SU-DHL-6 (cell line): ENCODE measurements at regions not wholly inside any gene's neighbourhood (a gene's known extent, or its start where the extent isn't known, plus 50 kb on each side); places are given as distances from the start of the nearest gene placed in this dataset.

Source experiments
- CTCF ChIP-seq: fragments of 200-600 bp; sonication (generic); IDR thresholded peaks from one replicate; pipeline ENCODE4 v1.5.1; 2017; ENCODE audit warnings: antibody characterized with exemption, mild to moderate bottlenecking, low read length, moderate library complexity; ENCODE audit not compliant: insufficient read depth, poor library complexity, severe bottlenecking
- EZH2phosphoT487 ChIP-seq: fragments of 200-600 bp; sonication (generic), shearing (Covaris generic); conservative IDR thresholded peaks from 2 replicates; pipeline ENCODE4 v1.6.1; 2018; ENCODE audit warnings: mild to moderate bottlenecking, antibody characterized with exemption, low read length, moderate library complexity, mixed read lengths

GRCh38 chr13:59488436-59488835 lies 675.3 kb downstream of the DIAPH3 start:
- TF ChIP-seq CTCF (no peak), EZH2phosphoT487 (no peak)
